H9 (cell line): ENCODE measurements at regions not wholly inside any gene's neighbourhood (a gene's known extent, or its start where the extent isn't known, plus 50 kb on each side); places are given as distances from the start of the nearest gene placed in this dataset.

Experiments
- DNase-seq: peaks from one replicate; pipeline ENCODE4 v3.0.0-alpha.2; 2017
- H2AFZ ChIP-seq: one replicate; pipeline ENCODE4 v1.6.1; 2013; ENCODE audit warnings: mild to moderate bottlenecking, low read length, control low read depth, moderate library complexity
- H2AK5ac ChIP-seq: 2 replicates; pipeline ENCODE4 v1.6.1; 2013; ENCODE audit warnings: low read length, control low read depth, mixed read lengths; ENCODE audit not compliant: insufficient read length
- H2BK120ac ChIP-seq: one replicate; pipeline ENCODE4 v1.6.1; 2013; ENCODE audit warnings: low read depth, mild to moderate bottlenecking, low read length, control low read depth, inconsistent platforms; ENCODE audit not compliant: poor library complexity, severe bottlenecking
- H2BK12ac ChIP-seq: 2 replicates; pipeline ENCODE4 v1.6.1; 2013; ENCODE audit warnings: low read length, control low read depth, mixed read lengths, low read depth; ENCODE audit not compliant: insufficient read length
- H2BK15ac ChIP-seq: 2 replicates; pipeline ENCODE4 v1.6.1; 2013; ENCODE audit warnings: low read depth, low read length, control low read depth
- H2BK20ac ChIP-seq: one replicate; pipeline ENCODE4 v1.6.1; 2013; ENCODE audit warnings: low read depth, mild to moderate bottlenecking, low read length, control low read depth, inconsistent platforms; ENCODE audit not compliant: poor library complexity, severe bottlenecking
- H2BK5ac ChIP-seq: 2 replicates; pipeline ENCODE4 v1.6.1; 2013; ENCODE audit warnings: low read length, control low read depth, mixed read lengths; ENCODE audit not compliant: insufficient read length
- H3K14ac ChIP-seq: 2 replicates; pipeline ENCODE4 v1.6.1; 2013; ENCODE audit warnings: low read length, control low read depth; ENCODE audit not compliant: insufficient read depth
- H3K18ac ChIP-seq: 2 replicates; pipeline ENCODE4 v1.6.1; 2013; ENCODE audit warnings: low read depth, mild to moderate bottlenecking, mixed read lengths, low read length, control low read depth; ENCODE audit not compliant: insufficient read length
- H3K23ac ChIP-seq: 2 replicates; pipeline ENCODE4 v1.6.1; 2013; ENCODE audit warnings: low read length, control low read depth, mixed read lengths, low read depth; ENCODE audit not compliant: insufficient read length
- H3K23me2 ChIP-seq: 2 replicates; pipeline ENCODE4 v1.6.1; 2013; ENCODE audit warnings: low read depth, mild to moderate bottlenecking, mixed read lengths, low read length, control low read depth; ENCODE audit not compliant: insufficient read length, poor library complexity, severe bottlenecking
- H3K27ac ChIP-seq: 2 replicates; pipeline ENCODE4 v1.5.1; 2013; ENCODE audit warnings: low read length, control low read depth, mixed read lengths, low read depth; ENCODE audit not compliant: insufficient read length
- H3K27me3 ChIP-seq: 2 replicates; pipeline ENCODE4 v1.6.1; 2013; ENCODE audit warnings: low read length, control low read depth, inconsistent platforms; ENCODE audit not compliant: insufficient read depth
- H3K4ac ChIP-seq: 2 replicates; pipeline ENCODE4 v1.6.1; 2013; ENCODE audit warnings: low read depth, mild to moderate bottlenecking, control low read depth, inconsistent platforms, low read length, moderate library complexity
- H3K4me1 ChIP-seq: 2 replicates; pipeline ENCODE4 v1.6.1; 2013; ENCODE audit warnings: low read length, control low read depth, inconsistent platforms; ENCODE audit not compliant: insufficient read depth
- H3K4me2 ChIP-seq: 2 replicates; pipeline ENCODE4 v1.6.1; 2013; ENCODE audit warnings: low read length, control low read depth, mixed read lengths; ENCODE audit not compliant: insufficient read length, insufficient read depth
- H3K56ac ChIP-seq: 2 replicates; pipeline ENCODE4 v1.6.1; 2013; ENCODE audit warnings: low read depth, mild to moderate bottlenecking, mixed read lengths, low read length, control low read depth; ENCODE audit not compliant: insufficient read length
- H3K79me1 ChIP-seq: 2 replicates; pipeline ENCODE4 v1.6.1; 2013; ENCODE audit warnings: low read depth, mild to moderate bottlenecking, moderate library complexity, low read length, control low read depth, inconsistent platforms; ENCODE audit not compliant: insufficient read depth, poor library complexity, severe bottlenecking
- H3K79me2 ChIP-seq: 2 replicates; pipeline ENCODE4 v1.6.1; 2013; ENCODE audit warnings: low read length, control low read depth, inconsistent platforms; ENCODE audit not compliant: insufficient read depth
- H3K9ac ChIP-seq: 2 replicates; pipeline ENCODE4 v1.6.1; 2013; ENCODE audit warnings: low read length, control low read depth, mixed read lengths; ENCODE audit not compliant: insufficient read length; ENCODE audit errors: extremely low read depth
- H3K9me3 ChIP-seq: one replicate; pipeline ENCODE4 v1.6.1; 2013; ENCODE audit warnings: low read depth, low read length, inconsistent platforms; ENCODE audit not compliant: control insufficient read depth
- H3T11ph ChIP-seq: one replicate; pipeline ENCODE4 v1.6.1; 2013; ENCODE audit warnings: mild to moderate bottlenecking, low read length, control low read depth, inconsistent platforms
- H4K20me1 ChIP-seq: one replicate; pipeline ENCODE4 v1.6.1; 2013; ENCODE audit not compliant: control insufficient read depth, insufficient read length, insufficient read depth
- H4K5ac ChIP-seq: 2 replicates; pipeline ENCODE4 v1.6.1; 2013; ENCODE audit warnings: low read depth, mild to moderate bottlenecking, mixed read lengths, low read length, control low read depth; ENCODE audit not compliant: insufficient read length
- H4K8ac ChIP-seq: replicated peaks from 2 replicates; pipeline ENCODE4 v1.6.1; 2013; ENCODE audit warnings: low read length, control low read depth, mixed read lengths, low read depth; ENCODE audit not compliant: insufficient read length
- H4K91ac ChIP-seq: 2 replicates; pipeline ENCODE4 v1.6.1; 2013; ENCODE audit warnings: low read depth, mild to moderate bottlenecking, moderate library complexity, mixed read lengths, low read length, control low read depth; ENCODE audit not compliant: insufficient read length
- H3K27ac Mint-ChIP-seq, 3 experiments: 2 replicates in 2 of 3; 3 replicates in 1 of 3; pipeline ENCODE4 v1.8.0; 2020 to 2021; ENCODE audit warnings: mixed read lengths in 3 of 3, mild to moderate bottlenecking in 1 of 3, moderate library complexity in 1 of 3
- H3K27me3 Mint-ChIP-seq: 2 replicates; pipeline ENCODE4 v1.8.0; 2021; ENCODE audit warnings: low read depth, mild to moderate bottlenecking, moderate library complexity, mixed read lengths
- H3K36me3 Mint-ChIP-seq, 3 experiments: 2 replicates in 2 of 3; 3 replicates in 1 of 3; pipeline ENCODE4 v1.8.0; 2020 to 2021; ENCODE audit warnings: low read depth in 3 of 3, mixed read lengths in 3 of 3; ENCODE audit not compliant: insufficient read depth in 1 of 3
- H3K4me1 Mint-ChIP-seq, 2 experiments: 2 replicates each; pipeline ENCODE4 v1.8.0; 2020; ENCODE audit warnings: mixed read lengths in 2 of 2
- H3K4me3 Mint-ChIP-seq, 2 experiments: 2 replicates in 1 of 2; 3 replicates in 1 of 2; pipeline ENCODE4 v1.8.0; 2020 to 2021; ENCODE audit warnings: mild to moderate bottlenecking in 2 of 2, mixed read lengths in 2 of 2, moderate library complexity in 1 of 2
- H3K9me3 Mint-ChIP-seq, 2 experiments: 2 replicates in 1 of 2; 3 replicates in 1 of 2; pipeline ENCODE4 v1.8.0; 2020; ENCODE audit warnings: mild to moderate bottlenecking in 2 of 2, mixed read lengths in 2 of 2, moderate library complexity in 1 of 2
- WGBS: extraction: QIAGEN DNeasy Blood & Tissue Kit; methylation state at CpG from one replicate; pipeline ENCODE4 v1.1.7; 2013; ENCODE audit warnings: missing lambda C conversion rate, low lambda C conversion rate, mixed read lengths; ENCODE audit not compliant: insufficient read length; ENCODE audit errors: extremely low coverage; 5-methylcytosine and 5-hydroxymethylcytosine counted together
- TF ChIP-seq, protein P1 (sequence below): fragments of 200-600 bp; sonication (generic); conservative IDR thresholded peaks from 3 replicates; pipeline ENCODE4 v1.8.0; 2021; ENCODE audit warnings: antibody characterized with exemption, mild to moderate bottlenecking

DNA sequence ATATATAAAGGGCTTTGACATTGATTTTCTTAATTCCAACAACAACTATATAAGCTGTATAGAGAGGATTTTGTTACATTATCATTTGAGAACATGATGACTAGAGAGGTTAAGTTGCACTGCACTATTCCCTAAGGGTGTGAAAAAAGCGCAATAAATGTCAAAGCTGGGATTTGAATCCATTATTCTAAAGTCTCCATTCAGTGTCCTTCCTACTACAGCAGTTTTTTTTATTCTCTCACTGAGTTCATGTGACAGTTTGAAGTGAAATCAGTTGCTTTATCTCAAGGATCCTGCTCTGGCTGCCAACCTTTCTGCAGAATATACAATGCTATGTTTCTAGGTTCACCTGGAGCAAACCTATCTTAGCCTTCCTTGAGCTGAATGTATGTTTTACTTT is 177.5 kb downstream of the ANKRD50 start:
- no peak overlapping the region for H3K4me3 Mint-ChIP-seq
- Histone ChIP-seq H3K18ac (no peak overlapping the region), H2BK20ac (no peak overlapping the region), H4K20me1 (no peaks in the 10 kb centered on the region), H2BK12ac (no peak overlapping the region), H3K23me2 (no peaks in the 10 kb centered on the region), H3K27ac (no peak overlapping the region), H3K23ac (no peak overlapping the region), H2AFZ (no peak overlapping the region), H2BK5ac (no peak overlapping the region), H3K79me2 (no peaks in the 10 kb centered on the region), H3K27me3 (no peaks in the 10 kb centered on the region), H3K9ac (no peak overlapping the region), H3K79me1 (no peaks in the 10 kb centered on the region), H2AK5ac (no peak overlapping the region), H2BK120ac (no peak overlapping the region), H4K8ac (no peak overlapping the region), H3K4me1 (no peaks in the 10 kb centered on the region), H3K9me3 (no peaks in the 10 kb centered on the region), H2BK15ac (no peak overlapping the region), H3K4me2 (no peak overlapping the region), H3K14ac (no peak overlapping the region), H3T11ph (no peak overlapping the region), H4K5ac (no peak overlapping the region), H4K91ac (no peak overlapping the region), H3K4ac (no peak overlapping the region), H3K56ac (no peak overlapping the region)
- H3K9me3 Mint-ChIP-seq = no peaks in the 10 kb centered on the region
- whole genome bisulfite sequencing = no CpG with 5 or more reads among the region's 1 CpG
- no peaks in the 10 kb centered on the region for H3K4me1 Mint-ChIP-seq
- no peaks in the 10 kb centered on the region for H3K36me3 Mint-ChIP-seq
- H3K27ac Mint-ChIP-seq = no peak overlapping the region
- H3K27me3 Mint-ChIP-seq = no peaks in the 10 kb centered on the region
- DNase-seq = no peak
- TF ChIP-seq, protein P1, sequence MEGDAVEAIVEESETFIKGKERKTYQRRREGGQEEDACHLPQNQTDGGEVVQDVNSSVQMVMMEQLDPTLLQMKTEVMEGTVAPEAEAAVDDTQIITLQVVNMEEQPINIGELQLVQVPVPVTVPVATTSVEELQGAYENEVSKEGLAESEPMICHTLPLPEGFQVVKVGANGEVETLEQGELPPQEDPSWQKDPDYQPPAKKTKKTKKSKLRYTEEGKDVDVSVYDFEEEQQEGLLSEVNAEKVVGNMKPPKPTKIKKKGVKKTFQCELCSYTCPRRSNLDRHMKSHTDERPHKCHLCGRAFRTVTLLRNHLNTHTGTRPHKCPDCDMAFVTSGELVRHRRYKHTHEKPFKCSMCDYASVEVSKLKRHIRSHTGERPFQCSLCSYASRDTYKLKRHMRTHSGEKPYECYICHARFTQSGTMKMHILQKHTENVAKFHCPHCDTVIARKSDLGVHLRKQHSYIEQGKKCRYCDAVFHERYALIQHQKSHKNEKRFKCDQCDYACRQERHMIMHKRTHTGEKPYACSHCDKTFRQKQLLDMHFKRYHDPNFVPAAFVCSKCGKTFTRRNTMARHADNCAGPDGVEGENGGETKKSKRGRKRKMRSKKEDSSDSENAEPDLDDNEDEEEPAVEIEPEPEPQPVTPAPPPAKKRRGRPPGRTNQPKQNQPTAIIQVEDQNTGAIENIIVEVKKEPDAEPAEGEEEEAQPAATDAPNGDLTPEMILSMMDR = no peak
